DND-41 (cell line): ENCODE measurements at regions not wholly inside any gene's neighbourhood (a gene's known extent, or its start where the extent isn't known, plus 50 kb on each side); places are given as distances from the start of the nearest gene placed in this dataset.

ENCODE experiments used
- CTCF ChIP-seq: IDR thresholded peaks from 2 replicates; pipeline ENCODE4 v1.5.1; 2012; ENCODE audit warnings: borderline replicate concordance, low read length, moderate library complexity, mild to moderate bottlenecking; ENCODE audit not compliant: poor library complexity, severe bottlenecking; ENCODE audit errors: extremely low read depth
- EZH2 ChIP-seq: IDR thresholded peaks from 3 replicates; pipeline ENCODE4 v1.6.1; 2012; ENCODE audit warnings: borderline replicate concordance, low read depth, mild to moderate bottlenecking, moderate library complexity, low read length, inconsistent platforms; ENCODE audit not compliant: severe bottlenecking

GRCh38 chr2:204363513-204363912 lies 181.8 kb upstream of the PARD3B start:
- TF ChIP-seq CTCF (no peak), EZH2 (no peak)
